ENCODE measurements at regions not wholly inside any gene's neighbourhood (a gene's known extent, or its start where the extent isn't known, plus 50 kb on each side); places are given as distances from the start of the nearest gene placed in this dataset.

DNA sequence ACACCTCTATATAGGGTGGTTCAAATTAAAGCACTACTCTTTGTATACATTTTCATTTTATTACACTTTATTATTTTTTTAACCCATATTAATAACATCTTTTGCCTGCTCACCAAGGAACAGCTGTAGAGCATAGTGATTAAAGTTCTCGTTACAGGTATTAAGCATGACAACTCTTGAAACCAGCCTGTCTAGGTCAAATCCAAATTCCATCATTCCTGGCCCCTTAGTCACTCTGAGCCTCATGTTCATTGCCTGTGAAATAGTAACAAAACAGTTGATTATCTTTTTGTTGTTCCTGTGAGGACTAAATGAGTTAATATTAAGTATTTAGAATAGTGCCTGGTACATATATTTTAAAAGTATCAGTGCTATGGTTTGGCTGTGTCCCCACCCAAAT lies 334.5 kb downstream of the RAB38 start:
- H3K27ac ChIP-seq (ENCODE audit: low read depth, low read length), result no peak overlapping the region
- H2AFZ ChIP-seq (ENCODE audit: low read depth, low read length, poor library complexity, severe bottlenecking), result no peak overlapping the region
- TF ChIP-seq, protein P1, sequence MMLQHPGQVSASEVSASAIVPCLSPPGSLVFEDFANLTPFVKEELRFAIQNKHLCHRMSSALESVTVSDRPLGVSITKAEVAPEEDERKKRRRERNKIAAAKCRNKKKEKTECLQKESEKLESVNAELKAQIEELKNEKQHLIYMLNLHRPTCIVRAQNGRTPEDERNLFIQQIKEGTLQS (IDR thresholded peaks at IDR 0.05), result no peak
- TF ChIP-seq TCF7L2 (IDR thresholded peaks at IDR 0.05; ENCODE audit: borderline replicate concordance, extremely low read depth, insufficient read depth, insufficient read length) (no peak), YY1 (IDR thresholded peaks at IDR 0.05; ENCODE audit: extremely low read depth, insufficient replicate concordance, low read depth, low read length) (no peak), REST (IDR thresholded peaks at IDR 0.05; ENCODE audit: low read depth) (no peak), CEBPB (IDR thresholded peaks at IDR 0.05; ENCODE audit: low read depth) (no peak), POLR2AphosphoS5 (IDR thresholded peaks at IDR 0.05; ENCODE audit: low read depth, low read length) (no peak), POLR2A (IDR thresholded peaks at IDR 0.05; ENCODE audit: borderline replicate concordance, extremely low read depth, insufficient read depth, insufficient read length) (no peak), EGR1 (IDR thresholded peaks at IDR 0.05; ENCODE audit: low read depth) (no peak)
- H3K4me1 ChIP-seq (ENCODE audit: control insufficient read depth in 1 of 2, insufficient read depth in 2 of 2, low read length in 2 of 2), result no peaks in the 10 kb centered on the region
- CTCF ChIA-PET, result no interaction called here
- H3K4me3 ChIP-seq (replicated peaks in 1 of 2; ENCODE audit: low read depth in 1 of 2, low read length in 2 of 2), result no peak overlapping the region
- H3K9me2 ChIP-seq (ENCODE audit: insufficient read depth), result no peaks in the 10 kb centered on the region
- no peak for ATAC-seq
- BruUV-seq (replicated peaks), result no TSS peak
- no peak for DNase-seq (ENCODE audit: low read depth, low spot score)
- H3K9me3 ChIP-seq (ENCODE audit: control insufficient read depth in 1 of 2, insufficient read depth in 1 of 2, low read depth in 1 of 2, low read length in 2 of 2), result no peaks in the 10 kb centered on the region
- H3K27me3 ChIP-seq (ENCODE audit: insufficient read depth, low read length), result no peaks in the 10 kb centered on the region
- POLR2A ChIA-PET, result no interaction called here
- intact Hi-C loops (cut with micrococcal nuclease), result no loop called here
- H3K36me3 ChIP-seq (ENCODE audit: control insufficient read depth in 1 of 2, insufficient read depth in 2 of 2, low read length in 2 of 2), result no peaks in the 10 kb centered on the region
- H3K4me2 ChIP-seq (ENCODE audit: low read length), result no peak overlapping the region
- H3K79me2 ChIP-seq (ENCODE audit: insufficient read depth, low read length), result no peaks in the 10 kb centered on the region
- no peaks in the 10 kb centered on the region for H4K20me1 ChIP-seq (ENCODE audit: insufficient read depth)
- H3K9ac ChIP-seq (ENCODE audit: low read length), result no peak overlapping the region
- RAD21 ChIA-PET (ENCODE audit: low non-redundant PET in 1 of 2, low total read pairs in 2 of 2, uncharacterized antibody in 2 of 2, unreplicated experiment in 2 of 2), result no interaction called here

Data from HCT116 (cell line).